NB4 (cell line): ENCODE measurements at regions not wholly inside any gene's neighbourhood (a gene's known extent, or its start where the extent isn't known, plus 50 kb on each side); places are given as distances from the start of the nearest gene placed in this dataset.

Source experiments
- CTCF ChIP-seq: IDR thresholded peaks from one replicate; pipeline ENCODE4 v1.5.1; 2012; ENCODE audit warnings: low read depth, low read length
- MAX ChIP-seq: IDR thresholded peaks from 2 replicates; pipeline ENCODE4 v1.6.1; 2011; ENCODE audit warnings: low read depth, low read length
- MYC ChIP-seq: IDR thresholded peaks from 2 replicates; pipeline ENCODE4 v1.6.1; 2011; ENCODE audit warnings: low read depth, low read length
- POLR2A ChIP-seq: IDR thresholded peaks from 2 replicates; pipeline ENCODE4 v1.6.1; 2011; ENCODE audit warnings: mild to moderate bottlenecking; ENCODE audit not compliant: insufficient read length; ENCODE audit errors: extremely low read depth

- no peak for TF ChIP-seq CTCF
- no peak for TF ChIP-seq POLR2A
- no peak for TF ChIP-seq MAX
- TF ChIP-seq MYC, result no peak
These were observed 133.8 kb upstream of the MCTP2 start for GRCh38 chr15:94097552-94097951.
